Right lobe of liver (tissue), 6 donors: ENCODE measurements at regions not wholly inside any gene's neighbourhood (a gene's known extent, or its start where the extent isn't known, plus 50 kb on each side); places are given as distances from the start of the nearest gene placed in this dataset.

ENCODE experiments used
- ATAC-seq, 4 donors: fragments of 200-7000 bp; cut with Tn5 transposase; one replicate each; pipeline ENCODE4 v1.9.1; 2020; ENCODE audit warnings: mild to moderate bottlenecking in 4 of 4, moderate library complexity in 4 of 4
- DNase-seq, 3 donors: peaks; one replicate each; pipeline ENCODE4 v3.0.0-alpha.2; 2020
- H3K27ac ChIP-seq, 3 donors: fragments of 200-600 bp; one replicate each; pipeline ENCODE4 v1.8.0; 2022
- H3K27me3 ChIP-seq, 2 donors: fragments of 200-600 bp; one replicate each; pipeline ENCODE4 v1.8.0; 2022
- H3K36me3 ChIP-seq, 4 donors: fragments of 200-600 bp; sonication (generic) in 1 of 4; one replicate each; pipeline versions ENCODE4 v1.5.1 to v1.8.0; 2017 to 2022; ENCODE audit warnings: control low read depth in 1 of 4
- H3K4me1 ChIP-seq, 4 donors: fragments of 200-600 bp; sonication (generic) in 1 of 4; one replicate each; pipeline versions ENCODE4 v1.5.1 to v1.8.0; 2017 to 2022; ENCODE audit warnings: control low read depth in 1 of 4
- H3K4me3 ChIP-seq, 3 donors: fragments of 200-600 bp; one replicate each; pipeline ENCODE4 v1.8.0; 2022
- H3K9me3 ChIP-seq, 4 donors: fragments of 200-600 bp; sonication (generic) in 1 of 4; one replicate each; pipeline versions ENCODE4 v1.5.1 to v1.8.0; 2017 to 2022; ENCODE audit warnings: control low read depth in 1 of 4
- CTCF ChIP-seq, 4 donors: fragments of 200-600 bp in 3 of 4; fragments of 450-650 bp in 1 of 4; IDR thresholded peaks; one replicate each; pipeline versions ENCODE4 v1.5.1 to v1.8.0; 2016 to 2022; ENCODE audit warnings: antibody characterized with exemption in 4 of 4, mild to moderate bottlenecking in 2 of 4
- POLR2A ChIP-seq: fragments of 450-650 bp; IDR thresholded peaks from one replicate; pipeline ENCODE4 v1.6.1; 2017; ENCODE audit warnings: antibody characterized with exemption, mild to moderate bottlenecking
- WGBS: methylation state at CpG from one replicate; pipeline ENCODE4 v1.1.6; 2018; ENCODE audit warnings: low coverage, low lambda C conversion rate; ENCODE audit not compliant: insufficient coverage; ENCODE audit errors: missing lambda C conversion rate; 5-methylcytosine and 5-hydroxymethylcytosine counted together
- intact Hi-C, 2 donors: fragments of 100-400 bp; cut with DNase I; formaldehyde crosslinking; loops; one replicate each; pipeline versions ENCODE4 v1.11.2 to v1.14.1; 2022
- donor health status: DM: no; HTN: yes; CAD: no.
- donor health status: DM: no; HTN: no; CAD: no.
- donor health status: DM: no; HTN: no; CAD: no.
- donor health status: DM: no; HTN: yes; CAD: no.
- donor health status: DM: no; HTN: yes; CAD: no.

- Histone ChIP-seq H3K27me3 (no peaks in the 10 kb centered on the region), H3K4me3 (no peak overlapping the region), H3K36me3 (no peaks in the 10 kb centered on the region), H3K4me1 (no peaks in the 10 kb centered on the region), H3K9me3 (no peaks in the 10 kb centered on the region), H3K27ac (no peak overlapping the region)
- ATAC-seq (peak; percentile 18 to 67 (median 48)), DNase-seq (no peak)
- TF ChIP-seq POLR2A (no peak), CTCF (IDR thresholded peaks at IDR 0.05) (no peak)
- intact Hi-C loops = no loop called here
- 50% methylated on average over 6 of the region's 7 CpGs for WGBS
These were observed 149.5 kb downstream of the ANKRD60 start for GRCh38 chr20:58078741-58079522.

GRCh38 chr20:58077282-58077681 is 151.2 kb downstream of the ANKRD60 start:
- intact Hi-C loops = no loop called here
- Histone ChIP-seq H3K36me3 (no peaks in the 10 kb centered on the region), H3K9me3 (no peaks in the 10 kb centered on the region), H3K27me3 (no peaks in the 10 kb centered on the region), H3K4me3 (no peak overlapping the region), H3K27ac (no peak overlapping the region), H3K4me1 (no peaks in the 10 kb centered on the region)
- no peak for DNase-seq
- TF ChIP-seq POLR2A (no peak), CTCF (IDR thresholded peaks at IDR 0.05) (no peak)
- no peak for ATAC-seq
- WGBS = 68% methylated on average over 6 of the region's 6 CpGs

- TF ChIP-seq POLR2A (no peak), CTCF (IDR thresholded peaks at IDR 0.05) (no peak)
- H3K9me3 ChIP-seq = no peaks in the 10 kb centered on the region
- no peaks in the 10 kb centered on the region for H3K27me3 ChIP-seq
- intact Hi-C loops = no loop called here
- no peak for ATAC-seq
- DNase-seq = no peak
- no peaks in the 10 kb centered on the region for H3K36me3 ChIP-seq
- no peak overlapping the region for H3K27ac ChIP-seq
- WGBS = 41% methylated on average over 2 of the region's 4 CpGs
- no peak overlapping the region for H3K4me3 ChIP-seq
- H3K4me1 ChIP-seq = no peaks in the 10 kb centered on the region
These were observed 152.0 kb downstream of the ANKRD60 start for GRCh38 chr20:58076405-58076804.

GRCh38 chr20:58075586-58076345 is 152.7 kb downstream of the ANKRD60 start:
- H3K4me1 ChIP-seq = no peaks in the 10 kb centered on the region
- no peak overlapping the region for H3K4me3 ChIP-seq
- no peak overlapping the region for H3K27ac ChIP-seq
- DNase-seq (no peak), ATAC-seq (no peak)
- no peaks in the 10 kb centered on the region for H3K9me3 ChIP-seq
- intact Hi-C loops = no loop called here
- no peaks in the 10 kb centered on the region for H3K36me3 ChIP-seq
- H3K27me3 ChIP-seq = no peaks in the 10 kb centered on the region
- TF ChIP-seq CTCF (IDR thresholded peaks at IDR 0.05) (no peak), POLR2A (no peak)
- 64% methylated on average over 12 of the region's 14 CpGs for WGBS
